GM19351 (cell line): ENCODE measurements at regions not wholly inside any gene's neighbourhood (a gene's known extent, or its start where the extent isn't known, plus 50 kb on each side); places are given as distances from the start of the nearest gene placed in this dataset.

Source experiments
- ATAC-seq: cut with Tn5 transposase; IDR thresholded peaks from one replicate; pipeline ENCODE4 v1.9.1; 2021; ENCODE audit warnings: mild to moderate bottlenecking, moderate library complexity; ENCODE audit not compliant: unreplicated experiment

DNA sequence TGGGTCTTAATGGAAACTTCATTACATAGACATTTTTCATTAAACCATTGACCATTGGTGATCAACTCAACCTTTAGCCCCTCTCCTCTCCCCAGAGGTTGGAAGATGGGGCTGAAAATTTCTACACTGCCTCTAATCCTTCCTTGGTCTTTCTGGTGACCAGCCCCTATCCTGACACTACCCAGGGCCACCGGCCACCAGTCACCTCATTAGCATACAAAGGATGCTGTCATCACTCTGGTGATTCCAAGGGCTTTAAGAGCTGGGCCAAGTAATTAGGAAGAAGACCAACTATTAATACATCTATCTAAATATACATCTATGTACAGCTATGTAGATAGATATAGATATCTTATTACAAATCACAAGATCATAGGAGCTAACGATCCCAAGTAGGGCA lies 111.2 kb upstream of the IRX6 start:
- ATAC-seq, result no peak

DNA sequence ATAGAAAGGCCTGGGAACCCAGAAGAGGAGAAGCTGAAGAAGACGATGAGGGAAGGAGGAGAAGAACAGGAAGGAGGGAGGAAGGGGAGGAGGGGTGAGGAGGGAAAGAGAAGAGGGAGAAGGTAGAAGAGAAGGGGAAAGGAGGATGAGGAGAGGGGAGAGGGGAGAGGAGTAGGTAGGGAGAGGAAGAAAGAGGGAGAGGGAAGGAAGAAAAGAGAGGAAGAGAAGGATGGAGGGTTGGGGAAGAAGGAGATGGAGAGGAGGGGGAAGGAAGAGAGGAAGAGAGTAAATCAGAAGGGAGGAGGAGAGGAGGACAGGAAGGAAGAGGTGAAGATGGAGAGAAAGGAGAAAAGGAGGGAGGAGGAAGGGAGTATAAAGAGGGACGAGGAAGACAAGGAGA lies 109.6 kb upstream of the IRX6 start:
- no peak for ATAC-seq

DNA sequence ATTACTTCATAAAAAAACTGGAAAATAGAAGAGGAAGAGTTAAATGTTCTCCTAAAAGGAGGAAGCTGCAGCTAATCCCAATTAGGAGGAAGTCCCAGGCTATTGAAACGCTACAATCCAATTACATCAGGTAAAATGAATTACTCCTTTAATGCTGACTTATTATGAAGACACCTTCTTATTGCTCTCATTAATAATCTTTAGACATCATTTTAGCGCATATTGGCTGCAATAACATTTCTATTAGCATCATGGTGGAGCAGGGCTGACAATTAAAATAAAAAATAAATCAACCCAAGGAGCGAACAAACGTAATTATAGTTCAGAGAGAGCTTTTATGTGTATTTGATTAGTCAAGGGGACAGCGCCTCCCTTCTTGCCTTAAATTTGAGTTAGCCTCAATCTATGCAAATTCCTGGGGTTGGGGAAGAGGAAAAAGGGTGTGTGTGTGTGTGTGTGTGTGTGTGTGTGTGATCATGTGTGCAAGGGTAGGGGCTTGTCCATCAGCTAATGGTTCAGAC lies 109.0 kb upstream of the IRX6 start:
- no peak for ATAC-seq

DNA sequence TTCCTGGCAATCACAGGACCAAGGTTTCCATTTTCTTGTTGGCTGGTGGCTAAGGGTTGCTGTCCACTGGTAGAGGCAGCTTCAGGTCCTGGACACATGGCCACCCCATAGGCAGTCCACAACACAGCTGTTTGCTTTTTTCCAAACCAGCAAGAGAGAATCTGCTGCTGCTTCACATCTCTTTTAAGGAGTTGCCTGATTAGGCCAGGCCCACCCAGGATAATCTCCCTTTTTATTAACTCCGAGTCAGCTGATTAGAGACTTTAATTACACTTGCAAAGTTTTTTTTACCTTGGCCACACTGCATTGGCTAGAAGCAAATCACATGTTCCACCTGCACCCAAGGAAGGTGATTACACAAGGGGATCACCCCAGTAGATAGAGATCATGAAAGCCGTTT lies 106.6 kb upstream of the IRX6 start:
- no peak for ATAC-seq

DNA sequence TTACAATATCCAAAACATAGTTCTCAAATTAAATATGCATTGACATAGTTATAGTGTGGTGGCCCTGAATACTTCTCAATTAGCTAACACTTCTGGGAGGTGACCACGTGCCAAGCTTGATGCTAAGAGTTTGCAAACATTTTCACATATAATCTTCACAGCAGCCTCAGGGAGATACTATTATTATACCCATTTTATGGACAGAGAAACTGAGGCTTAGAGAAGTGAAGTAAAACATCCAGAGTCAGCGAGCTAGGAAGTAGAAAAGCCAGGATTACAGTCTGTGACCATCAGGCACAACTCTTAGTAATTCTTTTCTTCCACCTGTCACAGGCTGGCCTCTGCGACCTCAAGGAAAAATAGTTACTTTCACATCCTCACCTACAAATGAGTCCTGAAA lies 102.2 kb upstream of the IRX6 start:
- ATAC-seq, result no peak

DNA sequence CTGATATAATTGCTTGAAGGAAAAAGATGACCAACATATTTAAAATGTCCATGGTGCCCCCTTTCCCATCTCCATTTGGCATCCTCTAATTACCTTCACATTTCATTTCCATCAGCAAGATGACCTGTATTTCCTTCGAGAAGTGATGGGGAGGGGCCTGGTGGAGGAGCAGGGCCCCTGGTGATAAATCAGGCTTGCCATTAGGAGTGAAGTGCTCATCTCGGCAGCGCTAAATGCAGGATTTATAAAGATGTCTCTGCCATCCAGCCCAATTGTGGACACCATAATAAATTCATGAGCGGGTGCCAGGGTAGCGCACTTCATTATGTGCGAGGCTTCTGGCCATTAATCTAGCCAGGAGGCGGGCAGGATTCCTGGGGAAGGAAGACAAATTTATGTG lies 101.5 kb upstream of the IRX6 start:
- ATAC-seq, result no peak

DNA sequence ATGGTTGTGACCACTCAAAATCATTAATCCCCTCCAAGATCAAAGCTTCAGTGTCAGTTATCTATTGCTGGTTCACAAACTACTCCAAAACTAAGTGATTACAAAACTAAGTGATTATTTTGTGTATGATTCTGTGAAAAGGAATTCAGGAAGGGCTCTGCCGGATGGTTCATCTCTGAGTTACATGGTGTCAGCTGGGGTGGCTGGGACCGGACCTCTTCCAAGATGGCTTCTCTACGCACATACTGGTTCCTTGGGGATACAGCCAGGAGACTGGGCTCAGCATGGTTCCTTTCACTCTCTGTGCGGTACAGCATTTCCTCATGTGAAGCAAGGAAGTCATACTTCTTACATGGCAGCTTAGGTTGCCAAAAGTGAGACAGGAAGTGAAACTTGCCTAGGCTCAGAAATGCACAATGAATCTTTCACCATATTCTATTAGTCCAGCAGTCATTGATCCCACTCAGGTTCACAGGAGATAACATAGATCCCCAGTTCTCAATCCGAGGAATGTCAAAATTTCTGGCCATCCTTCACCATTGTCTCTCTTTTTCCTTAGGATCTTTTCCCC lies 97.9 kb upstream of the IRX6 start:
- no peak for ATAC-seq

DNA sequence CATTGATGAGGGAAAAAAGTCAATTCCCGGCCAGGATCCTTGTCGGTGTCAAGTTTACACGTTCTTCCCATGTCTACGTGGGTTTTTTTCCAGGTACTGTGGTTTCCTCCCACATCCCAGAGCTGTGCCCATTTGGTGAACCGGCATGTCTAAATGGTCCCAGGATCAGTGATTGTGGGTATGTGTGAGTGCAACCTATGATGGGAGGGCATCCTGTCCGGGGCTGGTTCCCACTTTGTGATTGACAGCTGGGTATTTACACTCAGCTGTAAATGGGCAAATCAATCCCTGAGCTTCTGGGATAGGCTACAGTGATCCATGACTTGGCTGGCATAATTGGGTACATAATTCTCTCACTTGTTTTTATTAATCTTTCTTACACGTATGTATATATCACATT lies 91.2 kb upstream of the IRX6 start:
- no peak for ATAC-seq

DNA sequence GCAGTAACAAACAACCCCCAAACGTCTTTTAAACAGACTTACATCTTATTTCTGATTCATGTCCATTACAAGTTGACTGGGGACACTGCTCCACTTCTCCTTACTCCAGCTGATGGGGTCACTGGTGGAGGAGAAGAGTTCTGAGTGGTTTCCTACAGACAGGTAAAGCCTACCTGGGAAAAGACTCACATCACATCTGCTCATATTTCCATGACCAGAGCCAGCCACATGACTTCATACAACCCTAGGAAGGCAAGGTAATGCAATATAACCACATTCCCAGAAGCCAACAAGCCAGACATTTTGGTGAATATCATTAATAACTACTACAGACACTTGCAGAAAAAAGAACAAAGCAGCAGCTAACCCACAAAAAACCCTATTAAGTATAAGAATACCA lies 90.5 kb upstream of the IRX6 start:
- no peak for ATAC-seq

DNA sequence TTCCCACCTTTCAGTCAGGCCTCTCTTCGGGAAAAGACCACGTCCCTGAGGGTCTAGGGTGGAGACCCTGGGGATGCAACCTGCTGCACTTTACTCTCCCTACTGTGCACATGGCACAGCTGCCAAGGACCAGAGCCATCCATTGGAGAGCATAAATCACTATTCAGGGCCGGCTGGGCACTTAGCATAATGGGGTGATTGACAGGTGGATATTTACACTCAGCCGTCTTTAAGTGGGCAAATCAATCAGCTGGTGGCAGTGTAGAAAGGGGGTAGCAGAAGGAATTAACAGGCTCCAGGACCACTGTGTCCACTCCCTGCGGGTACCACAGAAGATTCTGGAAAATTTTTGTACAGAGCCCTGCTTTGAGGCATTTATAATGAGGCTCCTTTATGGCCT lies 87.3 kb upstream of the IRX6 start:
- no peak for ATAC-seq

DNA sequence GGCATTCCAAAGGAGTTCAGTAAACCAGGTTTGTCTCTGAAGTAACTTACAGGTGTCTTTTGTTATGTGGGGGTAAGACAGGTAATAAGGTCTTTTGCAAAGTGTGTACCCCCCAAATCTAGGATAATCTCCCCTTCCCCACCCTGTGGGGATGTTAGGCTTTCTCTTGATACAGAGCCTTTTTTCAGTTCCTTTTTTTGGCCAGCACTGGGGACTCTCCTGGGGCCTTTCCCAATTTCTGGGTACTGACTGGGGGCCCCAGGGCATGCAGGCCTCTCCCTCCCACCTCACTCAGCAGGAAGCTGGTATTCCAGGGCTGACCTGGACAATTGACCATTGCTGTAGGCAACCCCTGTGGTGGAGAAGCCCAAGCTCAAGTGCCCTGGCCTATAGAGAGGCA lies 84.3 kb upstream of the IRX6 start:
- no peak for ATAC-seq

DNA sequence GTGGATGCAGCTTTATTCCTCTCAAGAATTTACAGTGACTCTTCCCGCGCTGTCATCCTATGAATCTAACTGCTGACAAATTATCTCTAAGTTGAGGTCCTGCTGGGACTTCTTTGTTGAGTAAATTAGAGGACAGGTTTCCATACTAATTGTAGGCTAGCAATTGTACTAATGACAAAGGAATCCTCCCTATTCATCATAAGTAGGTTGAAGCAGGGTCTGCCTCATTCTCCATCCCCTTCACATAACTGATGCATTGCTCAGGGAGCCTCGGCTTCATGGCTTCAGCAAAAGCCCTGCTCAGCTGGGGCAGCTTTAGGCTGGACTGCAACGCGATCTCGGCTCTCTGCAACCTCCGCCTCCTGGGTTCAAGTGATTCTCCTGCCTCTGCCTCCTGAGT lies 83.1 kb upstream of the IRX6 start:
- ATAC-seq, result no peak

DNA sequence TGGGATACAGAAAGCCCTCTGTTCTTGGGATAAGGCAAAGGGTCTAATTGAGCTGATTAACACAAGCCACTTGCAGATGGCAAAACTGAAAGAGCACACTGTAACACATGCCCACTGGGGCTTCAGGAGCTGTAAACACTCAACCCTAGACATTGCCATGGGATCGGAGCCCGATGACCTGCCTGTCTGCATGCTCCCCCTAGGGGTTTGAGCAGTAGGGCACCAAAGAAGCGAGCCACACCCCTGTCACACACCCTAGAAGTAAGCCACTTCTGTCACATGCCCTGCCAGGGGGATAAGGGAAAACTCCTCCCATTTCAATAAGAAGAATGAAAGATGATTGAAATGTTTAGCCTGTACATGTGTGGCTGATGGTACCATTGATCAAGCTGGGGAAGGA lies 81.3 kb upstream of the IRX6 start:
- ATAC-seq, result no peak

DNA sequence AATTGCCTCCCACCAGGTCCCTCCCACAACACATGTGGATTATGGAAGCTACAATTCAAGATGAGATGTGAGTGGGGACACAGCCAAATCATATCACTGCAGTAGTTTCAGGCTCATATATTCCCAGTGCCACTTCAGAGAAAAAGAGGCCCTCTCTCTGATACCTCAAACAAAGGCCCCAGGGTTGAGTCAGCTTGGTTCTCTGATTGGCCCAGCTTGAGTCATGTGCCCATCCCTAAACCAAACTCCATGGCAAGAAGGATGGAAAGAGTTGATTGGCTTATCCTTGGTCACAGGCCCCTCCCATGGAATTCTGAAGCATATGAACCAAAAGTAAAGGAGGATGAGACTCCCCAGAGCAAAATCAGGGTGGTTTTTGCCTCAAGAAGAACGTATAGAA lies 75.9 kb upstream of the IRX6 start:
- ATAC-seq, result no peak

DNA sequence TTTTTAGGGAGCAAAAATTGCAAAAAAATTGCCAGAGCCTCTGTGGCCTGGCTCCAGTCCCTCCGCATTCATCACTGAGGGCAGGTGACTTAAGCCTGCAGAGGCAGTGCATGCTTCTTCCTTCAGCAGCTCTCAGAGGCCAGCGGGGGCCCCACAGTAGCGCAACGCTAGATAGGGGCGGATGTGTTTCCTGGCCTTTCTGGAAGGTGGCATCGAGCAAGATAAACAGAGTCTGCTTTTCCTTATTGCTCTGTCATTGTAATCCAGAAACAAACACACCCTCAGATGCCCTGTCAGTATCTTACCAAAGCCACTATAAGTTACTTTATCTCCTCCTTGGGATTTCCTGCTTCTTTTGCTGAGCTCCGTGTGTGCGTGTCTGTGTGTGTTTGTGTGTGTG lies 75.5 kb upstream of the IRX6 start:
- no peak for ATAC-seq

DNA sequence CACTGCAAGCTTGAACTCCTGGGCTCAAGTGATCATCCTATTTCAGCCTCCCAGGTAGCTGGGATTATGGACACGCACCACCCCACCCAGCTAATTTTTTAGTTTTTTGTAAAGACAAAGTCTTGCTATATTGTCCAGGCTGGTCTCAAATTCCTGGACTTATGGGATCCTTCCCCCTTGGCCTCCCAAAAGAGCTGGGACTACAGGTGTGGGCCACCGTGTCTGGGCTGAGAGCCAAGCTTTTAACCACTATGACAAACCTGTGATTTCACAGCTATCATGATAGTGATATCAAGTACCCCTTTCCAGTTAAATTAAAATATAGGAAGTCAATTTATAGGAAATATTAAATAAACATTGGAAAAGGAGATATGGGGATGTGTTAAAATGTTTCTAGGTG lies 74.6 kb upstream of the IRX6 start:
- ATAC-seq, result no peak

DNA sequence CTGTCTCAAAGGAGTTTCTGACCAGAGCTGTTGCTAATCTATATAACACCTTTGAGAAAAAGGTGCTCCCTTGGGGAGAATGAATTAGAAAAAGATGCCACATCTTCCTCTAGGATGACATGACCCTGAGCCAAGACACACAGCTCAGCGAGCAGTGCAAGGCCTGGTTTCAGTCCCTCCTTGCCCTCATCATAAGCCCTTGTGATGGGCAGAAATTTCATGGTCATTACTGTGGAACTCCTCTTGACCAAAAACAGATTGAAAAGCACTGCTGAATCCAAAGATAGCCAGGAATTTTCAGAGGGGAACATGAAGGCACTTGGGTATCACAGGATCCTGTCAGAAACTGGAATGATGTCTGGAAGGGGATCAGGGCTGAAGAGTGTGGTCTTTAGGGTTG lies 74.1 kb upstream of the IRX6 start:
- no peak for ATAC-seq

DNA sequence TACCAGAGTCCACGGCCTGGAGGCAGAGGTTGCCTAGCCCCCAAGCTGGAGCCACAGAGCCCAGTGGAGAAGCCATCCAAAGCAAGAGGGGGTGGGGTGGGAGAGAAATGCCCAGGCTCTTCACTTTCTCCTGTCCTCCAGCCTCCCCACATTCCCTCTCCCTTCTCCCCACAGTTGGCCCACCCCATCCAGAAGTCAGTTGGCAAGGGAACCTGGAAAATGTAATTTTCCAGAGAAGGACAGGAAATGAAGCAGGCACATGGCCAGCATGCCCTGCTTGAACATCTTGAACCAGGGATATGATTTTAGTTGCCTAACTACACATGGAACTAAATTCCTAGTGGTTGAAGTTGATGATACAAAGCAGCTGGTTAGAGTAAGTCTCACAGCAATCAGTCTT lies 73.3 kb upstream of the IRX6 start:
- no peak for ATAC-seq

DNA sequence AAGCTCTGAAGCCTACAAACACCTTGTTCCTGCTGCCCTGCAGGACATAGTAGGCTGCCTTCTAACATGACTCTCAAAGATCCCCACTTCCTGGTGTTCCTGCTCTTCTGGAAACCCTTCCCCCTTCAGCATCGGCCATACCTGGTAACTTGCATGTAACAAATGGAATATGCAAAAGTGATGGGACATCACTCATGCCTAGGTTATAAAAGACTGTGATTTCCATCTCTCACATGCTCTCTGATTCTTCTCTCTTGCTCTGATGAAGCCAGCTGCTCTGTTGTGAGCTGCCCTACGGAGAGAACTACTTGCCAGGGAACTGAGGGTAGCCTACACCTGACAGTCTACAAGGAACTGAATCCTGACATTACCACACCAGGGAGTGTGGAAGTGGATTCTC lies 72.9 kb upstream of the IRX6 start:
- ATAC-seq, result no peak

DNA sequence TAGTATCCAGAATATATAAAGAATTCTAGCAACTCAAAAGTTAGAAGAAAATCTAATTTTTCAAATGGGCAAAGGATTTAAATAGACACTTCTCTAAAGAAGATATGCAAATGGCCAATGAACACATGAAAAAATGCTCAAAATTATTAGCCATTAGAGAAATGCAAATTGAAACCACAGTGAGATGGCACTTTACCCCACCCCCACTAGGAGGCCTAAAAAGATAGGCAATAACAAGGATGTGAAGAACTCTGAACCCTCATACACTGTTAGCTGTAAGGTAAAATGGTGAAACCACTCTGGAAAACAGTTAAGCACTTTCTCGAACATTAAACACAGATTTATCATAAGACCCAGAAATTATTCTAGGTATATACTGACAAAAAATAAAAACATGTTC lies 71.4 kb upstream of the IRX6 start:
- no peak for ATAC-seq

DNA sequence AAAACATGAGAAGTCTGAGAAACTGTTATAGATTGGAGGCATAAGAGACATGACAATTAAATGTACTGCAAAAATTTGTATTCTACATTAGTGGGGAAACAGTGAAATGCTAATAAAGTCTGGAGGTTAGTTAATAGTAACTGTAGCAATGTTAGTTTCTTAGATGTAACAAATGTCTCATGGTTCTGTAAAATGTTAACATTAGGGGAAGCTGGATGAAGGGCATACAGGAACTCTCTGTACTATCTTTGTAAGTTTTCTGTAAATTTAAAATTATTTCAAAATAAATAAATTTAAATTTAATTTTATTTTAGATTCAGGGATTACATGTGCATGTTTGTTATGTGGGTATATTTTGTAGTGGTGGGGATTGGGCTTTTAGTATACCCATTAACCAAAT lies 70.0 kb upstream of the IRX6 start:
- no peak for ATAC-seq

DNA sequence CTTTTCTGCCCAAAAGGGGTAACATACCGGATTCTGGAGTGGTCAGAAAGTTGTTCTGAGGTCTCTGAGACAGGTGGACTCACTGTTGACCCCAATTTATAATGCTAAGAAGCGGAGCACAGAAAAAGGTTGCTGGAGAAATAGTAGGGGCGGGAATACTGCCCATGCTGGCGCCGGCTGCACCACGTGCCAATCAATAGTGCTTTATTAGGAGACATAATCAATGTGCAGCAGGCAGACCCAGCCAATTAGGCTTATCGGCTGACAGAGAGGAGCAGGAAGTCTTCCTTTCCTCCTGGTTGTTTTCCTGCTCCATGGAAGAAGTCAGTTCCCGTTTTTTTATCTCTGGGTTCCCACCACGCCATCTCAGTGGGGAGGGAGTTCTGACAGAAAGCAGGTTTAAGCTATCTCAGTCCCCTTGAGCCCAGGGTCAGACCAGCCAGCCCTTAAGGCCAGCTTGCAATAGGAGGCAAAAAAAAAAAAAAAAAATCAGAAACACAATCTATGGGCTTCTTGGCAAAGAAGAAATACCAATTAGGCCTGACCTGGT lies 68.2 kb upstream of the IRX6 start:
- no peak for ATAC-seq

DNA sequence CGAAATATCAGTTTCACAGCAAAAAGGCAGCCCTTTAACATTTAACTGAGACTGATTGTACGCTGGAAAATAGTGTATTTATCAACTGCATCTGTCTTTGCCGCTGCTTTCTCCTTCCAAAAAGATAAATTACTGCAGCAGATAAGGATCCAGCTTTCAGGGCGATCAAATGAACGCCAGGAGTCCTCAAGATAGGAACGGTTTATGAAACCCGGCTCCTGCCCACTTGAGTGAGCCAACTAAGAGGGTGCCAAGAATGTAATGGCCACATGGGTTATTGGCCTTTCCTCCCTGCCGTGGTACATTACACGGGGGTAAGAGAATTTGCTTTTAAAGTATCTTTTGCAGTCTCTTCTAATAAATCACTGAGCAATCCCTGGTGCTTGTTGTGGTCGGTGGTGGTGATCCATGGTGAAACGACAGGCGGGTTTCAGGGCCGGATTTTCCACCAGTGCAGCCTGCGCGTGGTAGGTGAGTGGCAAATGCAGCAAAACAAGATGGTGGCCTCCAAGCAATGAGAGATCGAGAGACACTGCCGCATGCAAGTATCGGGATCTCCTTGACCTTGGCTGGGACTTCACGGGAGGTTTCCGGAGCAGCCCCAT lies 67.5 kb upstream of the IRX6 start:
- ATAC-seq, result no peak
